ENCODE measurements at regions not wholly inside any gene's neighbourhood (a gene's known extent, or its start where the extent isn't known, plus 50 kb on each side); places are given as distances from the start of the nearest gene placed in this dataset.

- Histone ChIP-seq H3K9me3 (no peaks in the 10 kb centered on the region), H3K36me3 (no peaks in the 10 kb centered on the region), H3K4me1 (no peaks in the 10 kb centered on the region), H3K27ac (no peak overlapping the region), H3K4me3 (no peak overlapping the region), H3K27me3 (no peaks in the 10 kb centered on the region)
- TF ChIP-seq CTCF (IDR thresholded peaks at IDR 0.05) (no peak), POLR2A (IDR thresholded peaks at IDR 0.05) (no peak)
- intact Hi-C loops (cut with DNase I): no loop called here
- WGBS, 4 donors: 77 to 81% (median 79%) methylated on average over 2 of the region's 2 CpGs
- no peak for DNase-seq
- no peak for ATAC-seq
Measured at GRCh38 chr10:28111712-28112111, 112.8 kb upstream of the ODAD2 start.

GRCh38 chr10:28105561-28105960, 106.7 kb upstream of the ODAD2 start:
- ATAC-seq (no peak), DNase-seq (no peak)
- Histone ChIP-seq H3K9me3 (no peaks in the 10 kb centered on the region), H3K4me1 (no peaks in the 10 kb centered on the region), H3K36me3 (no peaks in the 10 kb centered on the region), H3K4me3 (no peak overlapping the region), H3K27ac (no peak overlapping the region), H3K27me3 (no peaks in the 10 kb centered on the region)
- intact Hi-C loops (cut with DNase I): no loop called here
- TF ChIP-seq CTCF (IDR thresholded peaks at IDR 0.05) (no peak), POLR2A (IDR thresholded peaks at IDR 0.05) (no peak)
- 83 to 98% (median 96%) methylated on average over 8 of the region's 8 CpGs for WGBS, 4 donors

- DNase-seq: no peak
- WGBS, 4 donors: 72 to 82% (median 79%) methylated on average over 3 of the region's 3 CpGs
- Histone ChIP-seq H3K27me3 (no peaks in the 10 kb centered on the region), H3K27ac (no peak overlapping the region), H3K4me3 (no peak overlapping the region), H3K36me3 (no peaks in the 10 kb centered on the region), H3K9me3 (no peaks in the 10 kb centered on the region), H3K4me1 (no peaks in the 10 kb centered on the region)
- intact Hi-C loops (cut with DNase I): no loop called here
- no peak for ATAC-seq
- no peak for TF ChIP-seq CTCF (IDR thresholded peaks at IDR 0.05)
- TF ChIP-seq POLR2A (IDR thresholded peaks at IDR 0.05): no peak
Measured at GRCh38 chr10:28097633-28098032, 98.8 kb upstream of the ODAD2 start.

- no peak overlapping the region for H3K4me3 ChIP-seq
- 62 to 74% (median 65%) methylated on average over 5 of the region's 5 CpGs for WGBS, 4 donors
- no peaks in the 10 kb centered on the region for H3K9me3 ChIP-seq
- no peaks in the 10 kb centered on the region for H3K27me3 ChIP-seq
- no peak overlapping the region for H3K27ac ChIP-seq
- H3K4me1 ChIP-seq: no peaks in the 10 kb centered on the region
- intact Hi-C loops (cut with DNase I): no loop called here
- ATAC-seq (no peak), DNase-seq (no peak)
- TF ChIP-seq POLR2A (IDR thresholded peaks at IDR 0.05) (no peak), CTCF (IDR thresholded peaks at IDR 0.05) (no peak)
- H3K36me3 ChIP-seq: no peaks in the 10 kb centered on the region
Measured at GRCh38 chr10:28095791-28096378, 97.0 kb upstream of the ODAD2 start.

Data from heart left ventricle (tissue), 16 donors.